ENCODE measurements at regions not wholly inside any gene's neighbourhood (a gene's known extent, or its start where the extent isn't known, plus 50 kb on each side); places are given as distances from the start of the nearest gene placed in this dataset.

DNA sequence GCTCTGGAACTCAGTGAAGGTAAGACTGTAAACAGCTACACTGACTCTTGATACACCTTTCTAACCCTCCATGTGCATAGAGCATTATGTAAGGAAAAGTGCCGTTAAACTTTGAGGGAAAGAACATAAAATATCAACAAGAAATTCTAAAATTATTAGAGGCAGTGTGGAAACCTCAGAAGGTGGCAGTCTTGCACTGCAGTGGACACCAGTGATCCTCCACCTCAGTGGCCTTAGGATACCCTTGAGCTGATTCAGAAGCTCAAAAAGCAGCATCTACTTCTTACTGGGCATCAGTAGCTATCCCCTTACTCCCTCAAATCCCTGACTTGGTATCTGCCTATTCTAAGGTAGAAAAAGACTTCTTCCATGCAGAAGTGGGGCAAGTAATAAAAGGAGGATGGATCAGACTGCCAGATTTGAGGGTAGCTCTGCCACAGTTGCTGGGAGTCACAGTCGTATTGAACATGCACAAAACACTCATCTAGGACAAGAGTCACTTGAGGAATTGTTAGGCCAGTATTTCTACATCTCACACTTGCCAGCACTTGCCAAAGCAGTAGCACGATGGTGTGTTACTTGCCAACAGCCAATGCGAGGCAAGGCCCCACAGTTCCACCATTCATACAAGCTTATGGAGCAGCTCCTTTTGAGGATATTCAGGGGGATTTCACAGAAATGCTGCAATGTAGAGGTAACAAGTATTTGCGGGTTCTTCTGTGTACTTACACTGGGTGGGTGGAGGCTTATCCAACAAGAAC is 529.4 kb upstream of the TSPY4 start:
- TF ChIP-seq, protein P1, sequence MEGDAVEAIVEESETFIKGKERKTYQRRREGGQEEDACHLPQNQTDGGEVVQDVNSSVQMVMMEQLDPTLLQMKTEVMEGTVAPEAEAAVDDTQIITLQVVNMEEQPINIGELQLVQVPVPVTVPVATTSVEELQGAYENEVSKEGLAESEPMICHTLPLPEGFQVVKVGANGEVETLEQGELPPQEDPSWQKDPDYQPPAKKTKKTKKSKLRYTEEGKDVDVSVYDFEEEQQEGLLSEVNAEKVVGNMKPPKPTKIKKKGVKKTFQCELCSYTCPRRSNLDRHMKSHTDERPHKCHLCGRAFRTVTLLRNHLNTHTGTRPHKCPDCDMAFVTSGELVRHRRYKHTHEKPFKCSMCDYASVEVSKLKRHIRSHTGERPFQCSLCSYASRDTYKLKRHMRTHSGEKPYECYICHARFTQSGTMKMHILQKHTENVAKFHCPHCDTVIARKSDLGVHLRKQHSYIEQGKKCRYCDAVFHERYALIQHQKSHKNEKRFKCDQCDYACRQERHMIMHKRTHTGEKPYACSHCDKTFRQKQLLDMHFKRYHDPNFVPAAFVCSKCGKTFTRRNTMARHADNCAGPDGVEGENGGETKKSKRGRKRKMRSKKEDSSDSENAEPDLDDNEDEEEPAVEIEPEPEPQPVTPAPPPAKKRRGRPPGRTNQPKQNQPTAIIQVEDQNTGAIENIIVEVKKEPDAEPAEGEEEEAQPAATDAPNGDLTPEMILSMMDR (IDR thresholded peaks at IDR 0.05; ENCODE audit: control insufficient read depth, extremely low read depth, insufficient read depth): peak; percentile 33
- no peak overlapping the region for H3K4me3 ChIP-seq (ENCODE audit: low read depth, low read length)
- DNase-seq (ENCODE audit: low read depth): no peak

DNA sequence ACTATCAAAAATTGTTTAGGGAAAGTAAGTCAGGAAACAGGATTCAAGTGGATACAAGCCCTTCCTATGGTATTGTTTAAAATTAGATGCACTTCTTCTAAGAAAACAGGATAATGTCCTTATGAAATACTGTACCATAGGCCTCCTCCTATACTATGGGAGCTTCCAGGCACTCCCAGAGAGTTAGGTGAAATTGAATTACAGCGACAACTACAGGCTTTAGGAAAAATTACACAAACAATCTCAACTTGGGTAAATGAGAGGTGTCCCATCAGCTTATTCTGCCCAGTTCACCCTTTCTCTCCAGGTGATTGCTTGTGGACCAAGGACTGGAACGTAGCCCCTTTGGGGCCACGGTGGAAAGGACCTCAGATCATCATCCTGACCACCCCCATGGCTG is 528.7 kb upstream of the TSPY4 start:
- no peak overlapping the region for H3K4me3 ChIP-seq (ENCODE audit: low read depth, low read length)
- DNase-seq (ENCODE audit: low read depth): no peak
- TF ChIP-seq, protein P1 (IDR thresholded peaks at IDR 0.05; ENCODE audit: control insufficient read depth, extremely low read depth, insufficient read depth): 0 out of 2 replicates have a peak, but pooled peaks have one; percentile 29

DNA sequence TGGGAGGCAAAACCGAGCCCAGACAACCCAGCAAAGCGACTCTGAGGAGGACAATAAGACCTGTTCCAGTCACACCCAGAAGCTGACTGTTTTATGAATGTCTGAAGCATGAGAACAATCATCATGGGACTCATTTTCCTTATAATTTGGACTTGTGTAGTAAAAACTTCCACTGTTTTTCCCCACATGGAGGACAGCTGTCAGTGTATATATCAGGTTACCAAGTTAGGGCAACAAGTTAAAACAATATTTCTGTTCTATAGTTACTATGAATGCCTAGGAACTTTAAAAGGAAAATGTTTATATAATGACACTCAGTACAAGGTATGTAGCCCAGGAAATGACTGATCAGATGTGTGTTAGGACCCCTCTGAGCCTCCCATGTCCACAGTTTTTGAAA is 528.2 kb upstream of the TSPY4 start:
- no peak overlapping the region for H3K4me3 ChIP-seq (ENCODE audit: low read depth, low read length)
- TF ChIP-seq, protein P1 (IDR thresholded peaks at IDR 0.05; ENCODE audit: control insufficient read depth, extremely low read depth, insufficient read depth): no peak
- DNase-seq (ENCODE audit: low read depth): no peak

DNA sequence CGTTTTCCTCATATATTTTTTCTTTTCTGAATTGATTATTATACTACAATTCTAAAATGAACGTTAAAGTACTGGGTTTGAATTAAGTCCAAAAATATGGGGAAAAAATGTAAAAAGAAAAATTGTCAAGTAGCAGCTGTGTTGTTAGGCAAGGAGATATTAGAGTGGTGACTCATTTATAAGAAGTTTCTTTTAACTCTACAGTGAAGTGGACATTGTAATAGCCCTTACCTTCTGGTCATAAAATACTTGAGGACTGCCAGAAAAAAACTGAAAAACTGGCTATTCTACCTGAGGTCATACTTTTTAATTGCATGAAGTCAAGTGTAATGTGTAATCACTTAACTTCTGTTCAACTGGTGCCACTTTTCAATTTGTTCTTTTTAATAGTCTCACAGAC is 523.1 kb upstream of the TSPY4 start:
- no peak for DNase-seq (ENCODE audit: low read depth)
- no peak overlapping the region for H3K4me3 ChIP-seq (ENCODE audit: low read depth, low read length)
- TF ChIP-seq, protein P1 (IDR thresholded peaks at IDR 0.05; ENCODE audit: control insufficient read depth, extremely low read depth, insufficient read depth): no peak

DNA sequence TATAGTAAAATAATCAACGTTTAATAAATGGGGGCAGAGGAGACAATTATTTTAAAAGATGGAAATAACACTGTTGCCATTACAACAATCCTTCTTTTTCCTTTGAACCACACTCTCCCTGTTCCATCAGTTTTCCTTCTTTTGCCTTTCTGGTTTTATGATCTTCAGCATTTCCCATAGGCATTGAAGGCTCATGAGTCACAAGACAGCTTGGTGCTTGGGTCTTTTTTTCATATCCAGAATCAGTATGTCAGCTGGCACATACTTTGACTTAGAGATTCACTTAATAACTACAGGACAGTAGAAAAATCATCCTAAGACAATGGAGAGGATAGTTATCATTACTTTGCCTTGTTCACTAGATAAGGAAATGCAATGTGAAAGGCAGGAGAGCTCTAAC is 521.6 kb upstream of the TSPY4 start:
- DNase-seq (ENCODE audit: low read depth): no peak
- TF ChIP-seq, protein P1 (IDR thresholded peaks at IDR 0.05; ENCODE audit: control insufficient read depth, extremely low read depth, insufficient read depth): no peak
- H3K4me3 ChIP-seq (ENCODE audit: low read depth, low read length): no peak overlapping the region

DNA sequence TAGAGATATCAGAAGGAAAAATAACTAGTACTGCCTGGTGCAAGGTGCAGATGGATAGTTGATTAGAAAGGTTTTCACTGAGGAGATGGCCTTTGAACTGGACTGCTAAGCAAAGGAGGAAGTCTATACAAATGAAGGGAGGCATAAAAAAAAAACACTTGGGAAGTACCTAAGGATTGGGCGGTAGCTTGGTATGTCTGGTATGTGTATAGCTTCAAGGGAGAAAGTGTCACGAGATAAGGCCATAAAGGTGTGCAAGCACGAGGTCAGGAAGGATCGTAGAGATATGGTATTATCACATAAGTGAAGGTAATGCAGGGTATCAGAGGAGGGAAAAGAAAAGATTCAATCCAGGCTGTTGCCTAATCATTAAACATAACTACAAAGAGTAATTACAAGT is 517.2 kb upstream of the TSPY4 start:
- H3K4me3 ChIP-seq (ENCODE audit: low read depth, low read length): no peak overlapping the region
- no peak for DNase-seq (ENCODE audit: low read depth)
- TF ChIP-seq, protein P1 (IDR thresholded peaks at IDR 0.05; ENCODE audit: control insufficient read depth, extremely low read depth, insufficient read depth): no peak

DNA sequence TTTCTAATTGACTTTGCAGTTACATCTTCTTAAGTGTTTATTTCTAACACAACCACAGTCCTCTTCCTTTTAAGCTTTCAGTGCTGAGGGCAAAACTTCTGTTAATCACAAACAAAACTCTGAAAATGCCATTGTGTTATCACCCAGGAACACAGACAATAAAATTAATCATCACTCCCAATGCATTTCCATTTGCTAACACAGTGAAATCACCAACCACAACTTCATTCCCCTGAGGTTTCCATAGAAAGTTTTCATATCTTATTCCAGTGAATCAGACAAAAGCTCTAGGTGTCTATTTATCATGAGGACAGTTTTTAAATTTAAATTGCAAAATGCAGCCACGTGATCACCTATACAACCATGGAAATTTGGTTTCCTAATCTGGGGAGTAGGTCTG is 516.2 kb upstream of the TSPY4 start:
- no peak overlapping the region for H3K4me3 ChIP-seq (ENCODE audit: low read depth, low read length)
- no peak for DNase-seq (ENCODE audit: low read depth)
- TF ChIP-seq, protein P1 (IDR thresholded peaks at IDR 0.05; ENCODE audit: control insufficient read depth, extremely low read depth, insufficient read depth): no peak

All from LNCaP clone FGC (cell line).